Neutrophil (primary cell): ENCODE measurements at regions not wholly inside any gene's neighbourhood (a gene's known extent, or its start where the extent isn't known, plus 50 kb on each side); places are given as distances from the start of the nearest gene placed in this dataset.

Experiments used
- H3K27ac ChIP-seq: fragments of 200-600 bp; sonication (generic); 2 replicates; pipeline ENCODE4 v1.5.1; 2016; ENCODE audit warnings: mild to moderate bottlenecking, moderate library complexity
- H3K27me3 ChIP-seq: fragments of 200-600 bp; sonication (generic); 2 replicates; pipeline ENCODE4 v1.6.0; 2016; ENCODE audit warnings: mild to moderate bottlenecking
- H3K36me3 ChIP-seq: fragments of 200-600 bp; sonication (generic); 2 replicates; pipeline ENCODE4 v1.5.1; 2017
- H3K4me1 ChIP-seq, 2 experiments: fragments of 200-600 bp in 1 of 2; sonication (generic) in 1 of 2; 1 replicate in 1 of 2; 2 replicates in 1 of 2; pipeline versions ENCODE4 v1.5.1 to v1.6.1; 2013 to 2016; ENCODE audit warnings: low read depth in 1 of 2, low read length in 1 of 2, mild to moderate bottlenecking in 1 of 2, moderate library complexity in 1 of 2; ENCODE audit not compliant: control insufficient read depth in 1 of 2, insufficient read depth in 1 of 2
- H3K4me3 ChIP-seq, 2 experiments: fragments of 200-600 bp in 1 of 2; sonication (generic) in 1 of 2; 1 replicate in 1 of 2; 2 replicates in 1 of 2; pipeline ENCODE4 v1.5.1; 2013 to 2016; ENCODE audit warnings: low read depth in 1 of 2, low read length in 1 of 2, mild to moderate bottlenecking in 1 of 2, moderate library complexity in 1 of 2
- H3K9me3 ChIP-seq: fragments of 200-600 bp; sonication (generic); 2 replicates; pipeline ENCODE4 v1.5.1; 2016
- CTCF ChIP-seq: fragments of 200-600 bp; sonication (generic); IDR thresholded peaks from 2 replicates; pipeline ENCODE4 v1.5.1; 2016; ENCODE audit warnings: antibody characterized with exemption

- Histone ChIP-seq H3K4me1 (no peaks in the 10 kb centered on the region), H3K9me3 (no peaks in the 10 kb centered on the region), H3K36me3 (no peaks in the 10 kb centered on the region), H3K27me3 (no peaks in the 10 kb centered on the region), H3K27ac (no peak overlapping the region), H3K4me3 (no peak overlapping the region)
- no peak for TF ChIP-seq CTCF
Measured at GRCh38 chr4:18155067-18156041, 133.8 kb upstream of the LCORL start.

GRCh38 chr4:18138076-18138665 is 116.6 kb upstream of the LCORL start:
- Histone ChIP-seq H3K4me1 (no peaks in the 10 kb centered on the region), H3K9me3 (no peaks in the 10 kb centered on the region), H3K27ac (no peak overlapping the region), H3K4me3 (no peak overlapping the region), H3K36me3 (no peaks in the 10 kb centered on the region), H3K27me3 (no peaks in the 10 kb centered on the region)
- TF ChIP-seq CTCF, result no peak

- Histone ChIP-seq H3K27ac (no peak overlapping the region), H3K4me1 (no peaks in the 10 kb centered on the region), H3K9me3 (no peaks in the 10 kb centered on the region), H3K27me3 (no peaks in the 10 kb centered on the region), H3K4me3 (no peak overlapping the region), H3K36me3 (no peaks in the 10 kb centered on the region)
- TF ChIP-seq CTCF, result no peak
Measured at GRCh38 chr4:18134111-18134510, 112.6 kb upstream of the LCORL start.

- no peaks in the 10 kb centered on the region for H3K36me3 ChIP-seq
- TF ChIP-seq CTCF, result no peak
- no peak overlapping the region for H3K4me3 ChIP-seq
- H3K9me3 ChIP-seq, result no peaks in the 10 kb centered on the region
- no peaks in the 10 kb centered on the region for H3K4me1 ChIP-seq
- no peaks in the 10 kb centered on the region for H3K27me3 ChIP-seq
- H3K27ac ChIP-seq, result no peak overlapping the region
Measured at GRCh38 chr4:18130256-18130655, 108.7 kb upstream of the LCORL start.

GRCh38 chr4:18128241-18128640 is 106.7 kb upstream of the LCORL start:
- no peaks in the 10 kb centered on the region for H3K27me3 ChIP-seq
- H3K27ac ChIP-seq, result no peak overlapping the region
- H3K4me1 ChIP-seq, result no peaks in the 10 kb centered on the region
- no peaks in the 10 kb centered on the region for H3K36me3 ChIP-seq
- H3K4me3 ChIP-seq, result no peak overlapping the region
- H3K9me3 ChIP-seq, result no peaks in the 10 kb centered on the region
- TF ChIP-seq CTCF, result no peak
